GM19328 (cell line): ENCODE measurements at regions not wholly inside any gene's neighbourhood (a gene's known extent, or its start where the extent isn't known, plus 50 kb on each side); places are given as distances from the start of the nearest gene placed in this dataset.

Experiments used
- ATAC-seq: cut with Tn5 transposase; IDR thresholded peaks from one replicate; pipeline ENCODE4 v1.9.1; 2021; ENCODE audit warnings: mild to moderate bottlenecking, moderate library complexity; ENCODE audit not compliant: unreplicated experiment

DNA sequence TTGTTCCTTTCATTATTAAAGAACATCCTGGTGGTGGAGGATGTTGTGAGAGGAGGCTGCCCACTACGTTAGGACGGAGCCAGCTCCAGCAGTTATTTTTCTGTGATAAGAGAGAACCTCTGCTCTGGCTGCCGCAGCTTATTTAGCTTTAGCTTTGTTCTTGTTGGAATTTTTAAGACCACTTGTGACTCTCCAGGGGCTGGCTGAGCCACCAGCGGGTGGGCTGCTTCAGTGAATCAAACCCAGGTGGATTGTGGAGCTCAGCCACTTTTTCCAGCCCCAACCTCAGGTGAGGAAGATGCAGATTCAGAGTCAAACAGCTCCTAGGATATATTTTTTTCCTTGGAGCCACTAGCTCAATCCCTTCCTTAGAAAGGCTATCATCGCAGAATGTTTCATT, 83.1 kb upstream of the CTTNBP2NL start:
- no peak for ATAC-seq

DNA sequence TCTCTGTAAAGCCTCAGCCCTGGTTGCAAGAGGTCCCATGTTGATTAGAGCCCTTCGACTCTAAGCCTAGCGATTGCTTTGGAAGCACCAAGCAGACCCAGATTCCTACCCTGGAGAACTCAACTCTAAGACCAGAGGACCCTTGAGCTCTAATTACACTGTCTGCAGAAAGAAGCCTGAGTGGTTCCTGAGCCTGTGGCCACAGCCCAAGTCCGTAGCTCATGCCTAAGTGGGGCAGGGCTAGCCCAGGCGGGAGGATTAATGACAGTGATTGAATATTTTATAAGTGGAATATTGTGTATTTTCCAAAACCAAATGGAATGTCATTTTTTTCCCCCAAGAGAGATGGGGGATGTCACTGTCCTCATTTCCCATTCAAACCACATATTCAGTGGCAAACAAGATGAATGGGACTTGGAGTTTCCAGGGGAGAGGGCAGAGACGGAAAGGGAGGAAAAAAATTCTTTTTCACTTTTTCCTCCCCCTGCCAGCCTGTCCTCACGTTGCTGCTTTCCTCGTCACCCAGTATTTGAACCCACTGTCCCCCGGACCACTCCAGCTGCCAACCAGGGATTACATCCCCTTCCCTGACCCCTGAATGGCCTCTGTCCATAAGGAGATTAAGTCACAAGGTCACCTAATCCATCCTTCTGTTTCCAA, 79.6 kb upstream of the CTTNBP2NL start:
- no peak for ATAC-seq

DNA sequence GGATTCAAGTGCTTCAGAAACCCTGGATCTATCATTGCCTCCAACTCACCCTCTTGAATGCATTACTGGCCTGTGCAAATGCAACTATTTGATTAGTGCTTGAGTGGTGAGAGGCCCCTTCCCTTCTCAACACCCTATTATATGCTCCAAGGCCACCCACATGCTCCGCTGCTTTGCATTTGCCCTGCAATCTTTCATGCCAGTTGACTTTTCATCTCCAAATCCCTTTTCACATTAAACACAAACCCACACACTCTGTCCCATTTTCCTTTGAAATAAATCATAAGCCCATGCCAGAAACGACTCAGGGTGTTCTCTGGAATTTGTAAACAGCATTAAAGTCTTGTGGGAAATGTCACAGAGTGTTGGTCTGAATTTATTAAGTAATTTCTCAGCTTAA, 78.9 kb upstream of the CTTNBP2NL start:
- no peak for ATAC-seq

GRCh38 chr1:112317611-112318062, 78.4 kb upstream of the CTTNBP2NL start:
- no peak for ATAC-seq

- no peak for ATAC-seq
These were observed 77.8 kb upstream of the CTTNBP2NL start for GRCh38 chr1:112318263-112318662.

- ATAC-seq, result no peak
These were observed 77.2 kb upstream of the CTTNBP2NL start for GRCh38 chr1:112318698-112319370.

GRCh38 chr1:112319371-112320040, 76.5 kb upstream of the CTTNBP2NL start:
- no peak for ATAC-seq

DNA sequence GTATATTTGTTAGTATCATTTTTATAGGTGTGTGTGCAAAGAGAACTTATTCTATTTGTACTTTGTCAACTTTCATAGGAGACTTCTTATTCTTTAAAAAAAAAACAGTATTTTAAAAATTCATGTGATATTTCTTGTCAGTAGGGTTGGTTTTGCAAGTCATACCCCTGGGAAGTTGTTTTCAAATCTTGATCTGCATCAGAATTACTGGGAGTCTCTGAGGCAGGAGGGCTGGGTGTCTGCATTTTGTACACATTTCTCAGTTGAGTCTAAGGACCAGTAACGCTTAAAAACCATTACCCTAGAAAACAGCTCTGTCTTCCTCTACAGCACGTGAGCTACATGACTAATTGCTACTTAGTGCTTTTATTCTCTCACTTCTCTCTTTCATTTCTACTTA, 76.0 kb upstream of the CTTNBP2NL start:
- no peak for ATAC-seq

- no peak for ATAC-seq
These were observed 74.0 kb upstream of the CTTNBP2NL start for GRCh38 chr1:112322018-112322417.

DNA sequence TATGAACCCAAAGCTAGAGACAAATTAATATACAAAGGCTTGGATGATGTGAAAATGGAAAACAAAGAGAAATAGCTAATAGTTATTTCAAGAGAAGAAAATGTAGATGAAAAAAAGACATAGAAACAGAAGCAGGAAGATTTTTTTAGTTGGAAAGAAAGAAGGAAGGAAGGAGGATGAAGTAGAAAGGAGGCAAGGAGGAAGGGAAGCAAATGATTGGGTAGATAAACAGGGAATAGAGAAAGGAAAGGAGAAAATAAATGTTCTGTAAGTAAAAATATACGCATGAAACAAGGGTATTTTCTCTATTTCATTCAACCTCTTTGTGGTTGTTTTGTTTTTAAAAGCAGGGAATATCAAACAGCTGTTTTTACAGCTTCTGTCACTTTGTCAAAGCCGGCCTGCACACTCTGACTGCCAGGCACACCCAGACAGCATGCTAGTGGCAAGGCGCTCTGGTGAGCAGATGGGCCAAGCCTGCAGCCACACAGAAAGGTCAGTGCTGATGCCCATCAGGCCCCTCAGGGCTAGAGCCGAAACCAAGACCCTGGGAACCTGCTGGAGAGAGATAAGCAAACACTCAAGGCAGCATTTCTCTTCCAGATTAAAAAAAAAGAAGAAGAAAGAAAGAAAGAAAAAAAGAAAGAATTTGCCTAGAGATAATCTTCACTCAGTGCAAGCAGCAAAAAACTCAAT, 72.9 kb upstream of the CTTNBP2NL start:
- ATAC-seq, result no peak

- ATAC-seq, result no peak
These were observed 70.5 kb upstream of the CTTNBP2NL start for GRCh38 chr1:112325504-112325903.

- ATAC-seq, result no peak
These were observed 67.4 kb upstream of the CTTNBP2NL start for GRCh38 chr1:112328600-112328999.

DNA sequence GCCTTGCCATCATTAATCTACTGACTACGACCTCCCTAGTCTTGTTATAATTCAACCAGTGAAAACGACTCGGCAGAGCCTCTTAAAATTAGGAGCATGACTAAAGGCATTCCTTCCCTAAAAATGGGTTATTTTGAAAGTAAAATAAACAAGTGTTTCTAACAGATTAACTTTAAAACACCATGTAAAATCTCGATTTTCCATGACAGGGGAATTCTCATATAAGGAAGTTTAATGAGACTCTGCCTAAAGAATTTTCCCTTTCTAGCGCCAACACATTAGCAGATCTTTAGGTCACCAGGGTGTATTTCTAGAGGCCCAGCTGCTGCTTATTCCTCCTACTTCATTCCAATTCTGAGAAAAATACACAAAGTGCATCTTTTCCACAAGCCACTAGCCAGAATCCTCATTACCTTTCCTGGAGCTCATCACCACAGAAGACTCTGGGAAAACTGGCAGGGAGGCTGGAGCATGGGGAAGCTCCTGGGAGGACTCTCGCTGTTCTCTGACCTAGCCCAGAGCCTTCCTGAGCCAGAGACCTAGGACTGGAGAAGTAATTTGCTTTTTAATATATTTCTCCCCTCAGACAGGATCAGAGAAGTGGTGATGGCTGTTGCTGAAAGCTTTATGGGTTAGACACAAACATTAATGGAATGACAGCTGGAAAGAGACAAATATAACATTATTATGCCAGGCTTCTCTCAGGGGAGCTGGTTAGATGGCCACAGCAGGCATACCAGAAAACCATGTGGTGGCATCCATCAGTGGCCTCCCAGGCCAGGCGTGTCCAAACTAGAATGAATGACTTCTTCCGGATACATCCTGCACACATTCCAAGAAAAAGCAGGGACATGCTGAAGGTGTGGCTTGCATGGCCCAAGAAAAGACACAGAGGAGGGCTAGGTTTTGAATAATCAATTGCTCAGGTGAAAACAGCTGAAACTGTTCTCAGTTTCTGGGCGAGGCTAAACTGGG, 63.6 kb upstream of the CTTNBP2NL start:
- ATAC-seq, result no peak

DNA sequence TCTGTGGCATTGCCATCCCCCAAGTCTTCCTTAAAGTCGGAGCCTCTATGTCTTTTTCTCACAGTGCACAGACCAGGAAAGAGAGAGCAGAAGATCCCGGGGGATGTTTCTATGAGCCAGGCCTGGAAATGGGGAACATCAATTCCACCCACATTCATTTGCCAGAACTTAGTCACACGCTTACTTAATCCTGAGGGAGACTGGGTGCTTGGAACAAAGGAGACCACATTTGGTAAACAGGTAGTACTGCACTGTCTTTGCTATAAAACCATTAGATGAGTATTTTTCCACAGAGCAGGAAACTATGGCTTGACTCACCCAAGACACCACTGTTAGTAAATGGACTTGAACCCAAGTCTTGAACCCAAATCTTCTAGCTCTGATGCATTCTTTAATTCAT, 60.7 kb upstream of the CTTNBP2NL start:
- ATAC-seq, result no peak

DNA sequence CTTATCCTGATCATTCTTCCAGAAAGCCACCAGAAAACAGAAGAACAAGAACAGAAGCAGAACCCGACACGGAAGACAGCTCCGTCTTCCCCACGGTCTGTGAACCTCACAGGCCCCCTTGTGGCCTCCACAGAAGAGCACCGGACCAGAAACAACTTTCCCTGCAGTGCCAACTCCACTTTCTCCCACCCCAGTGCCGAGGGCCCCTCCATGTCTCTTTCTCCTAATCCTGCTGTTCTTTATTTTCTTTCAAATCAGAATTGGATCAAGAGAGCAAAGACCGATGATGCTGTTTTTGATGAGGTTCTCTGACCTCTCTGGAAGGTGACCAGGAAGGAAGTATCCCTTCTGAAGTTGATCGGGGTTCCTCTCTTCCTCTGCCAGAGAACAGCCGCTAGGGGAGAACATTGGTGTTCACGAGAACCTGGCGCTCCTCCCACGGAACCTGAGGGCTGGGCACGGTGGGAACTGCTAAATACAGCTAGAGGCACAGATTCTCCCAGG, 58.9 kb upstream of the CTTNBP2NL start:
- no peak for ATAC-seq

DNA sequence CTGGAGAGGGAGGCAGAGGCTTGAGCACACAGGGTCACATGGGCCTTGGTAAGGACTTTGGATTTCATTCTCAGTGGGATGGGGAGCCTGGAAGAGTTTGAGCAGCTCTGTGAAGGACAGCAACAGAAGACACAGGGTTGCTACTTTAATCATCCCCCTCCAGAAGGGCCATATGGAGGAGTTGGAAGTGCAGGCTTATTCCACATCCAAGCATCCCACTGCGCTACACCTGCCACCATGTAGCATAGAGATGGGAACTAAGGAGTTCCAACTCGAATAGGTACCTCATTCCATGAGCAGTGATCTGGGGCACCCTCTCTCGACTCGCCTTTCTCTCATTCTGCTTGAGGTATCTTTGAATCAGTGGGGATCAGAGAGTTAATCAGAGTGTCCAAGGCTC, 54.0 kb upstream of the CTTNBP2NL start:
- ATAC-seq, result no peak

DNA sequence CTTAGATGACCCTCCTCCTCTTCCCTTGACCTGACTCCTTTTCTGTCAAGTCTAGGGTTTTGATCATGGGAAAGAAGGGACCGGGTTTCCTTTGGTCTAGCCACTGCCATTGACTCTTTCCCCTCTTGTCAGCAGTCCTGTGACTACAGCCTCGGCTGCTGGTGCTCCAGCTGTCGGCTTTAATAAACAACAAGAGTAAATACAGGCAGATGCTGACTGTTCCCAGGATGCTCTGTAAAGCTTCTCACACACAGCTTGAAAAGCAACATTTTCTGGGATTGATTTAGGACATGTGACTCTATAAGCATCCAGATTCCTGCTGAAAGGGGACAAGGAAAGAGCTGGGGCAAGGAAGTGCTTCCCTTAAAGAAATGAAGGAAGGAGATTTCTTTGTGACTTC, 53.5 kb upstream of the CTTNBP2NL start:
- ATAC-seq, result no peak

DNA sequence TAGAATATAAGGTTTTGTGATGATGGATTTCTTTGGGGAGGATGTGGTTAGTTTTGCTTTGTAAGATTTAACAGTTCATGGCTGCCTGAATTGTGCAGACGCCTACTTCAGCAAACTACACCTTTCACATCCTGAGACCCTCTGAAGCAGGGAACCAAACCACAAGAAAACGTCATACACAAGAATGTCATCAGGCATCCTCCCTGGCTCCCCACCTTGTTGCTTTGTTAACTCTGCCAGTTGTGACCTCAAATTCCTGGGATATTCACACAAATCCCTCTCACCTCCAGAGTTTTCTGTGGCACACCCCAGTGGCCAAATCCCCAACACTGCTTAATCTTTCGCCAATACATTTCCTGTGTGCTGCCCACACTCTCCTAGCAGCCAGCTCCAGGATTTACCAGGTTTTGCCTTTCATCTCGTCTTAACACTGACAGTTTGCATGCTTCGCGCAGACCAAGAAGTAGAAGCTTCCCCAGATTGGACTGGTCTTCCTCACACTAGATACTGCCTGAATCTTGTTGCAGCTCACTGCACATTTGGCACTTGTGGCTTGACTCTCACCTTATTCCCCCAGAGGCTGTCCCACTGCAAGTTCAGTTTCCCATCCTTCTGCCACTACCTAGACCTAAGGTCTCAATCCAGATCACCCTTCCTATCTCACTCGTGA, 51.1 kb upstream of the CTTNBP2NL start:
- no peak for ATAC-seq
